Keratinocyte (primary cell): ENCODE measurements at regions not wholly inside any gene's neighbourhood (a gene's known extent, or its start where the extent isn't known, plus 50 kb on each side); places are given as distances from the start of the nearest gene placed in this dataset.

Experiments
- CTCF ChIP-seq, 3 experiments: IDR thresholded peaks in 1 of 3; conservative IDR thresholded peaks in 1 of 3; optimal IDR thresholded peaks in 1 of 3; 2 replicates in 2 of 3; 3 replicates in 1 of 3; pipeline versions ENCODE3 to v1.5.1; 2011; ENCODE audit warnings: low read length in 3 of 3, mild to moderate bottlenecking in 3 of 3, moderate library complexity in 2 of 3, control low read depth in 1 of 3, inconsistent platforms in 1 of 3; ENCODE audit not compliant: insufficient read depth in 2 of 3; ENCODE audit errors: extremely low read depth in 1 of 3
- EZH2 ChIP-seq: IDR thresholded peaks from one replicate; pipeline ENCODE4 v1.6.1; 2012; ENCODE audit warnings: inconsistent platforms, mild to moderate bottlenecking, low read length, moderate library complexity

GRCh38 chr5:112573441-112573840, 154.4 kb upstream of the EPB41L4A start:
- TF ChIP-seq CTCF (optimal IDR thresholded peaks at IDR 0.05 in 1 of 3, IDR thresholded peaks at IDR 0.05 in 1 of 3, conservative IDR thresholded peaks at IDR 0.05 in 1 of 3; ENCODE audit: extremely low read depth in 1 of 3, insufficient read depth in 2 of 3, low read length in 3 of 3) (no peak), EZH2 (no peak)
